AG09309 (cell line): ENCODE measurements at regions not wholly inside any gene's neighbourhood (a gene's known extent, or its start where the extent isn't known, plus 50 kb on each side); places are given as distances from the start of the nearest gene placed in this dataset.
A peak's percentile ranks its signal among the peaks of the same experiment; 100 is the strongest.

ENCODE experiments used
- DNase-seq: peaks from one replicate; pipeline ENCODE4 v3.0.0-alpha.2; 2010; ENCODE audit warnings: low read depth
- H3K4me3 ChIP-seq: 2 replicates; pipeline ENCODE4 v1.5.1; 2011; ENCODE audit warnings: mild to moderate bottlenecking, low read depth, low read length, moderate library complexity; ENCODE audit not compliant: control insufficient read depth
- CTCF ChIP-seq: IDR thresholded peaks from 2 replicates; pipeline ENCODE4 v1.5.1; 2011; ENCODE audit warnings: mild to moderate bottlenecking, low read depth, low read length, inconsistent platforms; ENCODE audit not compliant: insufficient read depth, control insufficient read depth; ENCODE audit errors: missing control alignments

GRCh38 chr3:135699741-135700140, 265.8 kb upstream of the PPP2R3A start:
- TF ChIP-seq CTCF, result no peak
- no peak overlapping the region for H3K4me3 ChIP-seq
- DNase-seq, result no peak

GRCh38 chr3:135706758-135707375, 258.7 kb upstream of the PPP2R3A start:
- no peak for DNase-seq
- TF ChIP-seq CTCF, result no peak
- H3K4me3 ChIP-seq, result no peak overlapping the region

GRCh38 chr3:135719449-135719848, 246.1 kb upstream of the PPP2R3A start:
- no peak for DNase-seq
- TF ChIP-seq CTCF, result no peak
- no peak overlapping the region for H3K4me3 ChIP-seq

GRCh38 chr3:135728007-135728721, 237.4 kb upstream of the PPP2R3A start:
- no peak for DNase-seq
- TF ChIP-seq CTCF, result no peak
- H3K4me3 ChIP-seq, result no peak overlapping the region

GRCh38 chr3:135731546-135731945, 234.0 kb upstream of the PPP2R3A start:
- DNase-seq, result no peak
- no peak for TF ChIP-seq CTCF
- H3K4me3 ChIP-seq, result no peak overlapping the region

- TF ChIP-seq CTCF, result peak; percentile 49
- DNase-seq, result no peak
- no peak overlapping the region for H3K4me3 ChIP-seq
These were observed 228.8 kb upstream of the PPP2R3A start for GRCh38 chr3:135736740-135737139.

- H3K4me3 ChIP-seq, result no peak overlapping the region
- no peak for TF ChIP-seq CTCF
- DNase-seq, result no peak
These were observed 225.7 kb upstream of the PPP2R3A start for GRCh38 chr3:135739779-135740178.
